Hematopoietic multipotent progenitor cell treated with erythropoietin and hydrocortisone succinate and interleukin-3 and kit ligand, for 6 days (in vitro differentiated cells): ENCODE measurements at regions not wholly inside any gene's neighbourhood (a gene's known extent, or its start where the extent isn't known, plus 50 kb on each side); places are given as distances from the start of the nearest gene placed in this dataset.
"Not testable (repeated sequence)": the region's sequence is repeated elsewhere in the genome, so short reads cannot be mapped to it uniquely, and the experiment has no call there.

Source experiments
- DNase-seq: peaks from one replicate; pipeline ENCODE4 v3.0.0-alpha.2; 2015

- DNase-seq: no peak
These were observed 58.8 kb downstream of the PPP4R3C start for GRCh38 chrX:27404366-27404765.

- no peak for DNase-seq
These were observed 64.0 kb downstream of the PPP4R3C start for GRCh38 chrX:27399146-27399456.

GRCh38 chrX:27391623-27392022 is 71.5 kb downstream of the PPP4R3C start:
- DNase-seq: no peak

GRCh38 chrX:27381419-27381818 is 81.7 kb downstream of the PPP4R3C start:
- DNase-seq: no peak

- DNase-seq: no peak
These were observed 82.8 kb downstream of the PPP4R3C start for GRCh38 chrX:27380163-27380845.

GRCh38 chrX:27354021-27354420 is 109.1 kb downstream of the PPP4R3C start:
- no peak for DNase-seq

- DNase-seq: no peak
These were observed 112.7 kb downstream of the PPP4R3C start for GRCh38 chrX:27350476-27350875.

- peak; percentile 45 for DNase-seq
These were observed 126.6 kb downstream of the PPP4R3C start for GRCh38 chrX:27336466-27337091.

- no peak for DNase-seq
These were observed 141.5 kb downstream of the PPP4R3C start for GRCh38 chrX:27321632-27322031.

- DNase-seq: no peak
These were observed 153.7 kb downstream of the PPP4R3C start for GRCh38 chrX:27309406-27309805.

GRCh38 chrX:27307546-27307945 is 155.6 kb downstream of the PPP4R3C start:
- DNase-seq: no peak

GRCh38 chrX:27292552-27292951 is 170.6 kb downstream of the PPP4R3C start:
- DNase-seq: not testable (repeated sequence)

- no peak for DNase-seq
These were observed 186.4 kb downstream of the PPP4R3C start for GRCh38 chrX:27276751-27277150.

- peak; percentile 3 for DNase-seq
These were observed 208.5 kb downstream of the PPP4R3C start for GRCh38 chrX:27254656-27255055.

GRCh38 chrX:27251369-27251768 is 211.8 kb downstream of the PPP4R3C start:
- no peak for DNase-seq

GRCh38 chrX:27242581-27242980 is 220.6 kb downstream of the PPP4R3C start:
- DNase-seq: no peak

- DNase-seq: no peak
These were observed 221.2 kb downstream of the PPP4R3C start for GRCh38 chrX:27241981-27242380.

GRCh38 chrX:27240042-27240441 is 223.1 kb downstream of the PPP4R3C start:
- not testable (repeated sequence) for DNase-seq

GRCh38 chrX:27236681-27237080 is 226.5 kb downstream of the PPP4R3C start:
- no peak for DNase-seq

- DNase-seq: no peak
These were observed 233.4 kb downstream of the PPP4R3C start for GRCh38 chrX:27229721-27230120.

- no peak for DNase-seq
These were observed 240.5 kb downstream of the PPP4R3C start for GRCh38 chrX:27222661-27223060.

- peak; percentile 47 for DNase-seq
These were observed 276.5 kb downstream of the PPP4R3C start for GRCh38 chrX:27186671-27187070.

- no peak for DNase-seq
These were observed 299.9 kb downstream of the PPP4R3C start for GRCh38 chrX:27163236-27163635.

- no peak for DNase-seq
These were observed 300.6 kb downstream of the PPP4R3C start for GRCh38 chrX:27162496-27162895.

GRCh38 chrX:27156921-27157320 is 306.2 kb downstream of the PPP4R3C start:
- not testable (repeated sequence) for DNase-seq
